Neural crest cell (in vitro differentiated cells): ENCODE measurements at regions not wholly inside any gene's neighbourhood (a gene's known extent, or its start where the extent isn't known, plus 50 kb on each side); places are given as distances from the start of the nearest gene placed in this dataset.

Experiments used
- DNase-seq: peaks from one replicate; pipeline ENCODE4 v3.0.0; 2021; ENCODE audit warnings: low read depth, mixed read lengths, low spot score
- H3K27ac Mint-ChIP-seq: one replicate; pipeline ENCODE4 v1.8.0; 2021; ENCODE audit warnings: mild to moderate bottlenecking, mixed read lengths; ENCODE audit not compliant: unreplicated experiment
- H3K27me3 Mint-ChIP-seq: 2 replicates; pipeline ENCODE4 v1.8.0; 2021; ENCODE audit warnings: low read depth, mild to moderate bottlenecking, mixed read lengths
- H3K36me3 Mint-ChIP-seq: 2 replicates; pipeline ENCODE4 v1.8.0; 2021; ENCODE audit warnings: low read depth, mild to moderate bottlenecking, mixed read lengths
- H3K4me1 Mint-ChIP-seq: 2 replicates; pipeline ENCODE4 v1.8.0; 2021; ENCODE audit warnings: mixed read lengths
- H3K4me3 Mint-ChIP-seq: one replicate; pipeline ENCODE4 v1.8.0; 2021; ENCODE audit warnings: mild to moderate bottlenecking, mixed read lengths
- H3K9me3 Mint-ChIP-seq: 2 replicates; pipeline ENCODE4 v1.8.0; 2021; ENCODE audit warnings: mixed read lengths
- TF ChIP-seq, protein P1 (sequence below): fragments of 200-600 bp; sonication (generic); conservative IDR thresholded peaks from 2 replicates; pipeline ENCODE4 v1.5.0; 2021; ENCODE audit warnings: antibody characterized with exemption, mild to moderate bottlenecking

GRCh38 chr14:61615743-61616523, 79.4 kb upstream of the HIF1A start:
- peaks cover 6% of the 10 kb centered on the region for H3K4me1 Mint-ChIP-seq
- H3K27me3 Mint-ChIP-seq = peaks cover 26% of the 10 kb centered on the region
- no peaks in the 10 kb centered on the region for H3K9me3 Mint-ChIP-seq
- no peaks in the 10 kb centered on the region for H3K36me3 Mint-ChIP-seq
- no peak overlapping the region for H3K4me3 Mint-ChIP-seq
- TF ChIP-seq, protein P1, sequence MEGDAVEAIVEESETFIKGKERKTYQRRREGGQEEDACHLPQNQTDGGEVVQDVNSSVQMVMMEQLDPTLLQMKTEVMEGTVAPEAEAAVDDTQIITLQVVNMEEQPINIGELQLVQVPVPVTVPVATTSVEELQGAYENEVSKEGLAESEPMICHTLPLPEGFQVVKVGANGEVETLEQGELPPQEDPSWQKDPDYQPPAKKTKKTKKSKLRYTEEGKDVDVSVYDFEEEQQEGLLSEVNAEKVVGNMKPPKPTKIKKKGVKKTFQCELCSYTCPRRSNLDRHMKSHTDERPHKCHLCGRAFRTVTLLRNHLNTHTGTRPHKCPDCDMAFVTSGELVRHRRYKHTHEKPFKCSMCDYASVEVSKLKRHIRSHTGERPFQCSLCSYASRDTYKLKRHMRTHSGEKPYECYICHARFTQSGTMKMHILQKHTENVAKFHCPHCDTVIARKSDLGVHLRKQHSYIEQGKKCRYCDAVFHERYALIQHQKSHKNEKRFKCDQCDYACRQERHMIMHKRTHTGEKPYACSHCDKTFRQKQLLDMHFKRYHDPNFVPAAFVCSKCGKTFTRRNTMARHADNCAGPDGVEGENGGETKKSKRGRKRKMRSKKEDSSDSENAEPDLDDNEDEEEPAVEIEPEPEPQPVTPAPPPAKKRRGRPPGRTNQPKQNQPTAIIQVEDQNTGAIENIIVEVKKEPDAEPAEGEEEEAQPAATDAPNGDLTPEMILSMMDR = no peak
- DNase-seq = no peak
- no peak overlapping the region for H3K27ac Mint-ChIP-seq

DNA sequence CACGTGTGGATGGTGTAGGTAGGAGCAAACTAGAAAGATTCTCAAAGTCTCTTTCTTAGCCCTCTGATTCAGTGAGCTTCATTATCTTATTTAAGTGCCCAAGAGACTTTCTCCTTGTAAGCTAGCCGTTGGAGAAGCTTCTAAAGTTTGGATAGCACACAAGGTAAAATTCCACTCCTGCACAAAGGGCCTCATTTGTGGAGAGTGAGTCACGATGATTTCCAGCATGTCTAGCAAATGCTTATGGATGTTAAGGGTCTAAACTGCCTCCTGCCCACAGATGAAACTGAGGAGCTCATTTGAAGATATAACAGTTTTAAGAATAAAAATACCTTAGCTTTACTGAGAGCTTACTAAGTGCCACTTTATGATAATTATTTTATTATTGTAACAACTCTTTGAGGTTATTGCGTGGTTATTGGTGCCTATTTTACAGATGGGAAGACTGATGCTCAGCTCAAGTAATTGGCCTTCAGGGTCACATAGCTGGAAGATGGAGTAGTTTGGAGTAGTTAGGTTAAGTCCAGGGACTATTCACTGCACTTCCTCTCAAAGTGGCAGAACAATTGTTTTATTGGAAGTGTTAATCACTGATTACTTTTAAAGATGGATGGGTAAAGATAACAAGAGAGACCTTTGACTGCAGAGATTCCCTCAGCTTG, 78.7 kb upstream of the HIF1A start:
- Mint-ChIP-seq H3K9me3 (no peaks in the 10 kb centered on the region), H3K4me1 (peaks cover 6% of the 10 kb centered on the region), H3K27ac (no peak overlapping the region), H3K4me3 (no peak overlapping the region), H3K36me3 (no peaks in the 10 kb centered on the region), H3K27me3 (peaks cover 20% of the 10 kb centered on the region)
- no peak for DNase-seq
- TF ChIP-seq, protein P1 = no peak

DNA sequence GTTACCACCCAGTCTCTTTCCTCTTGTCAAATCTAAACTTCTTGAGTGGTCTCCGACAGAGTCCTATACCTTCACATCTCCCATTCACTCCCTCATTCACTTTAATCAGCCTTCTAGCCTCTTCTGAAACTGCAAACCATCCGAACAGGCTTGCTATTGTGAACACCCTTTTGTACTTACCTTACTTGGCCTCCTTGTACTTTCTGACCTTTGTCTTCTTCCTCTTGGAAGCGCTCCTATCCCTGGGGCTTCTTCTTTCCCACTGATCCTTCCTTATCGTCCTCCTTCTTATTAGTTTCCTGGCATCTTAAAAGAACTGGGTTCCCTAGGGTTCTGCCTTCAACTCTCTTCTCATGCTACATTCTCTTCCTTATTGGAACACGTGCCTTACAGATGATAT, 76.9 kb upstream of the HIF1A start:
- Mint-ChIP-seq H3K4me3 (no peak overlapping the region), H3K4me1 (peaks cover 6% of the 10 kb centered on the region), H3K9me3 (no peaks in the 10 kb centered on the region), H3K27ac (no peak overlapping the region), H3K27me3 (peaks cover 13% of the 10 kb centered on the region), H3K36me3 (no peaks in the 10 kb centered on the region)
- no peak for DNase-seq
- TF ChIP-seq, protein P1 = no peak

GRCh38 chr14:61619494-61619893, 75.8 kb upstream of the HIF1A start:
- no peak overlapping the region for H3K27ac Mint-ChIP-seq
- H3K9me3 Mint-ChIP-seq = no peaks in the 10 kb centered on the region
- peaks cover 6% of the 10 kb centered on the region for H3K4me1 Mint-ChIP-seq
- TF ChIP-seq, protein P1 = no peak
- no peak for DNase-seq
- no peaks in the 10 kb centered on the region for H3K36me3 Mint-ChIP-seq
- peaks cover 12% of the 10 kb centered on the region for H3K27me3 Mint-ChIP-seq
- no peak overlapping the region for H3K4me3 Mint-ChIP-seq

DNA sequence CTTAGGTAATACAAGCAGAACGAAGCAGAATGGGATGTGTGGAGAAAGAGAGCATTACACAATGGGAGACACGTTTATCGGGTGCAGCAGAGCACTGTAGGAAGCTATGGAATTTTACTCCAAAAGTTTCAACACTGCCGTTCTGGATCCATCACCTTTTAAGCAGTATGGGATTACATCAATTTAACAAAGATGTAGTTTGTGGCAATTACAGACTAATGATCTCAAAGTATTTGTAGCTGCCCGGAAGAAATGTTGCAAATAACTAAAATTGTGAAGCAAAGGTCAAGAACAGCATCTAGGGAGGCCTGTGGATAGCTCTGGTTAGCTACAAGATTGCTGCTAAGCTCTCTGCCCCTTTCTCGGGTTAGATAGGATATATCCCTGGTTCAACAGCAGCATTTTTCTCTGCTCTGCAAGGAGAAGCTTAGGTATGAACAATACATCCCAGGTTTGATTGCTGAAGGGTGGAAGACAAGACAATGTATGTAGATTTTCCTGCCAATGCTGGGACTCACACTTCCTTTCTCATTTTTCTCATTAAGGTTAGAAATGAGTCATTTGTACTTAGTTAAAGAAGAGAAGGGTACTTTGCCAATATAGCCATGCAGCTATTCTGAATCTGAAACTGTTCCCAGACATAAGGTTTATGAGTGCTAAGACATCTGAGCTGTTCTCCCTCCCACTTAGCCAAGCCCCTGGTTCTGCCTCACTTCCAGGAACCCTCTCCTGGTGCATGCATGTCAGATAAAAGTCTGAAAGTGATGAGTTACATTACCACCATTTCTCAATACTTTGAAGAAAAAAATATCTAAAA, 75.0 kb upstream of the HIF1A start:
- TF ChIP-seq, protein P1 = no peak
- Mint-ChIP-seq H3K36me3 (no peaks in the 10 kb centered on the region), H3K9me3 (no peaks in the 10 kb centered on the region), H3K27me3 (peaks cover 10% of the 10 kb centered on the region), H3K27ac (no peak overlapping the region), H3K4me3 (no peak overlapping the region), H3K4me1 (peaks cover 12% of the 10 kb centered on the region)
- no peak for DNase-seq
